Mesendoderm (in vitro differentiated cells): ENCODE measurements at regions not wholly inside any gene's neighbourhood (a gene's known extent, or its start where the extent isn't known, plus 50 kb on each side); places are given as distances from the start of the nearest gene placed in this dataset.

Experiments used
- DNase-seq: peaks from one replicate; pipeline ENCODE4 v3.0.0; 2013
- H2AK5ac ChIP-seq: 2 replicates; pipeline ENCODE4 v1.6.1; 2013; ENCODE audit warnings: low read length, inconsistent platforms
- H2BK120ac ChIP-seq: 2 replicates; pipeline ENCODE4 v1.6.1; 2013; ENCODE audit warnings: low read depth, mild to moderate bottlenecking, low read length, moderate library complexity, mixed read lengths
- H2BK15ac ChIP-seq: replicated peaks from 2 replicates; pipeline ENCODE4 v1.6.1; 2013; ENCODE audit warnings: low read depth, mild to moderate bottlenecking, moderate library complexity
- H2BK5ac ChIP-seq: 2 replicates; pipeline ENCODE4 v1.6.1; 2013; ENCODE audit warnings: low read length, inconsistent platforms
- H3K18ac ChIP-seq: 2 replicates; pipeline ENCODE4 v1.6.1; 2013; ENCODE audit warnings: mild to moderate bottlenecking, low read length, mixed read lengths
- H3K23ac ChIP-seq: one replicate; pipeline ENCODE4 v1.6.1; 2013; ENCODE audit warnings: low read length
- H3K27ac ChIP-seq: 2 replicates; pipeline ENCODE4 v1.5.1; 2013; ENCODE audit warnings: low read depth, mild to moderate bottlenecking, inconsistent platforms, low read length, moderate library complexity
- H3K27me3 ChIP-seq: 2 replicates; pipeline ENCODE4 v1.6.1; 2013; ENCODE audit warnings: low read length, control low read depth, mild to moderate bottlenecking, inconsistent platforms; ENCODE audit not compliant: insufficient read depth, poor library complexity
- H3K36me3 ChIP-seq: 2 replicates; pipeline ENCODE4 v1.6.1; 2013; ENCODE audit warnings: low read length, inconsistent platforms; ENCODE audit not compliant: control insufficient read depth, insufficient read depth
- H3K4ac ChIP-seq: one replicate; pipeline ENCODE4 v1.6.1; 2013; ENCODE audit warnings: low read depth, mild to moderate bottlenecking, low read length, moderate library complexity
- H3K4me1 ChIP-seq: 2 replicates; pipeline ENCODE4 v1.6.1; 2013; ENCODE audit warnings: low read depth, low read length, inconsistent platforms; ENCODE audit not compliant: control insufficient read depth
- H3K4me2 ChIP-seq: 2 replicates; pipeline ENCODE4 v1.6.1; 2013; ENCODE audit warnings: low read length
- H3K4me3 ChIP-seq: 2 replicates; pipeline ENCODE4 v1.5.1; 2013; ENCODE audit warnings: mild to moderate bottlenecking, low read length
- H3K56ac ChIP-seq: one replicate; pipeline ENCODE4 v1.6.1; 2013; ENCODE audit warnings: low read length
- H3K79me1 ChIP-seq: 2 replicates; pipeline ENCODE4 v1.6.1; 2013; ENCODE audit warnings: low read length, inconsistent platforms
- H3K79me2 ChIP-seq: 2 replicates; pipeline ENCODE4 v1.6.1; 2013; ENCODE audit warnings: mild to moderate bottlenecking, low read length; ENCODE audit not compliant: control insufficient read depth, insufficient read depth
- H3K9ac ChIP-seq: 2 replicates; pipeline ENCODE4 v1.6.1; 2013; ENCODE audit warnings: low read length, inconsistent platforms
- H4K5ac ChIP-seq: one replicate; pipeline ENCODE4 v1.6.1; 2013; ENCODE audit warnings: low read length
- H4K8ac ChIP-seq: one replicate; pipeline ENCODE4 v1.6.1; 2013; ENCODE audit warnings: low read depth, mild to moderate bottlenecking, control low read depth, low read length, moderate library complexity
- WGBS: extraction: QIAGEN DNeasy Blood & Tissue Kit; methylation state at CpG from one replicate; pipeline ENCODE4 v1.1.7; 2013; ENCODE audit warnings: low lambda C conversion rate, missing lambda C conversion rate; ENCODE audit not compliant: insufficient coverage; ENCODE audit errors: extremely low coverage; 5-methylcytosine and 5-hydroxymethylcytosine counted together

DNA sequence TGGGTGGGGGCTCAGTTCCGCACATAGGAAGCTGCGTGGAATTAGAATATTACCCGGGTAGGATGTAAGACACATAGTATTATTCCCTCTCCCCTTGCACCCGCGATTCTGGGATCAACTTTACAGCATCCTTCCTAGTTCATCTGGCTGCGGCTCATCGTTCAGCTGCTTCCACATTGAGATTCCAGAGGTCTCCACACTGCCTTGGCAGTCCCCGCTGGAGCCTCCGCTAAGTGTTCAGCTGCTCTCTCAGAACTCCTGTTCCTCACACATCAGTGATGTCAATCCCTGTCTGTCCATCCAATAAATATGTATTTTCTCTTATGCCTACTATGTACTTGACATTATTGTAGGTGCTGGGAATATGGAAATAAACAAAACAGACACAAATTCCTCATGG is 135.6 kb upstream of the SYT6 start:
- H3K27me3 ChIP-seq, result no peaks in the 10 kb centered on the region
- H2BK5ac ChIP-seq, result no peak overlapping the region
- no peak overlapping the region for H3K9ac ChIP-seq
- H3K4ac ChIP-seq, result no peak overlapping the region
- H3K4me1 ChIP-seq, result peaks cover 3% of the 10 kb centered on the region
- H2BK15ac ChIP-seq, result no peak overlapping the region
- no peak overlapping the region for H4K5ac ChIP-seq
- H3K18ac ChIP-seq, result no peak overlapping the region
- no peak overlapping the region for H2AK5ac ChIP-seq
- H3K36me3 ChIP-seq, result no peaks in the 10 kb centered on the region
- no peaks in the 10 kb centered on the region for H3K79me1 ChIP-seq
- no peak overlapping the region for H3K56ac ChIP-seq
- no peak overlapping the region for H2BK120ac ChIP-seq
- no peaks in the 10 kb centered on the region for H3K79me2 ChIP-seq
- no peak overlapping the region for H3K4me3 ChIP-seq
- H3K27ac ChIP-seq, result no peak overlapping the region
- no peak overlapping the region for H3K23ac ChIP-seq
- DNase-seq, result no peak
- no peak overlapping the region for H3K4me2 ChIP-seq
- no CpG with 5 or more reads among the region's 9 CpGs for WGBS
- H4K8ac ChIP-seq, result no peak overlapping the region

DNA sequence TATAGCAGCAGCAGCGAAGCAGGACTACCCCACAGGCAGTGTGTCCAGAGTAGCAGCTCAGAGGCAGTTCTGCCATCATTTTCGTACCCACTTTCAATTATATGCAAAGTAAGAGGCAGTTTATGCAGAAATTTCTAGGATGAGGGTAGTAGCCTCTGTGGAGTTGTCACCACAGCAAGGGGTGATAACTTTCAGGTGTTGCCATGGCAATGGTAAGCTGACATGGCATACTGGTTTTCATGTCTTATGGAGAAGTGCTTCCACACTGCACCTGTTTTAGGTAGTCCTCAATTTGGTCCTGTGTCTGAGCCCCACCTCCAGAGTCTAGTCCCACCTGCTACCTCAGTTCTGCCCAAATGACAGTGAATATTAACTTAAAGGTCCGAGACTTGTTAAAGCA is 133.3 kb upstream of the SYT6 start:
- no peak overlapping the region for H3K18ac ChIP-seq
- H2BK120ac ChIP-seq, result no peak overlapping the region
- peak; percentile 69 for DNase-seq
- peaks cover 3% of the 10 kb centered on the region for H3K4me1 ChIP-seq
- H2BK5ac ChIP-seq, result no peak overlapping the region
- no peak overlapping the region for H3K4me2 ChIP-seq
- no peak overlapping the region for H3K9ac ChIP-seq
- no peak overlapping the region for H3K27ac ChIP-seq
- H4K5ac ChIP-seq, result no peak overlapping the region
- H3K79me2 ChIP-seq, result no peaks in the 10 kb centered on the region
- H3K79me1 ChIP-seq, result no peaks in the 10 kb centered on the region
- no peak overlapping the region for H3K56ac ChIP-seq
- no peak overlapping the region for H3K4me3 ChIP-seq
- no peak overlapping the region for H3K23ac ChIP-seq
- H3K4ac ChIP-seq, result no peak overlapping the region
- WGBS, result no CpG with 5 or more reads among the region's 3 CpGs
- no peak overlapping the region for H2AK5ac ChIP-seq
- H3K36me3 ChIP-seq, result no peaks in the 10 kb centered on the region
- no peak overlapping the region for H4K8ac ChIP-seq
- H3K27me3 ChIP-seq, result no peaks in the 10 kb centered on the region
- no peak overlapping the region for H2BK15ac ChIP-seq

DNA sequence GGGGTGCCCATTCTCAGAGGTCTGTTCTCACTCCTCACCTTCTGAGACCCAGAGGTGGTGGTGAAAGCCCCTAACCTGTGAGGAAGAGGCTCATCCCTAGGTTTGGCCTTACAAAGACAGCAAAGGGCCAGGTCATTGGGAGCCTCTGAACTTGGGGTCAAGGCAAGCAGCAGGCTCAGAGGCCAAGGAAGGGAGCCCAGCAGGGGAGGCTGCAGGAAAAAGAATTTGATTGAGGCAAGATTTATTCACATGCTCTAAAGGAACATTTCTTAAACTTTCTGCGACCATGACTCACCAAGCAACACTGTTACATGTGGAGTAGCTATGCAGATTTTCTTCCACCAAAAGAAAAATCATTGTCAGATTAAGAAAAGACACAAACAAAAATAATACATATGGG is 132.5 kb upstream of the SYT6 start:
- no peak overlapping the region for H3K9ac ChIP-seq
- no peaks in the 10 kb centered on the region for H3K27me3 ChIP-seq
- H3K4me1 ChIP-seq, result peaks cover 3% of the 10 kb centered on the region
- H3K56ac ChIP-seq, result no peak overlapping the region
- no peak overlapping the region for H3K4me2 ChIP-seq
- no peak overlapping the region for H2BK120ac ChIP-seq
- H3K23ac ChIP-seq, result no peak overlapping the region
- no peak overlapping the region for H2BK5ac ChIP-seq
- H3K27ac ChIP-seq, result no peak overlapping the region
- no peak overlapping the region for H2AK5ac ChIP-seq
- no peak overlapping the region for H4K5ac ChIP-seq
- no peak overlapping the region for H3K18ac ChIP-seq
- H3K79me2 ChIP-seq, result no peaks in the 10 kb centered on the region
- DNase-seq, result no peak
- H3K79me1 ChIP-seq, result no peaks in the 10 kb centered on the region
- no peak overlapping the region for H3K4ac ChIP-seq
- no peak overlapping the region for H2BK15ac ChIP-seq
- H3K4me3 ChIP-seq, result no peak overlapping the region
- no peaks in the 10 kb centered on the region for H3K36me3 ChIP-seq
- no peak overlapping the region for H4K8ac ChIP-seq
- no CpG with 5 or more reads among the region's 1 CpG for WGBS

DNA sequence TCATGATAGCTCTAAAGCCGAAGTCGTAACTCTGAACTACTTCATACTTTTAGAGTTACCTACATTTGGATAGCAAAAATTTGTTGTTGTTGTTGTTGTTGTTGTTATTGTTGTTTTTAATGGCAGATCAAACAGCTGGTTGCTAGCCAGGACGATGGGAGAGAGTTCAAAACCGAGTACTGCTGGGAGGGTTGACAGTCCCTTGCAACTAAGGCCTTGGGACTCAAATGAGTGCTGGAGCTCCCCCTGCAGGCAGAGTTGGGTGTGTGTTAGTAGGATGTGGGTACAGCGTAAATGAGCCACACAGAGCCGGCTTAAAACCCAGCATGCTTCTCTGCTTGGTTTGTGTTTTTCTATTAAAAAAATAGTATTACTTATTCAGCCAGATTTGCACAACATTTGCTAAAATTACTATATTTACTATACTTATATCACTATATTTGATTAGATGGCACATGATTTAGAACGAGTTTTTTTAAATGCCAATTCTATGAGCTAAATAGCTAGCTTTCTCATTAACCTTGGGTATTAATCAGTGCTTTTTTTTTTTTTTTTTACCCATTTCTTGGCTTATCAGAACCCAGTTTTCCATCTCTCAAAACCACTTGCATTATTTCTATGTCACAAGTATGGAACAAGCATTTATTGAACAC is 129.2 kb upstream of the SYT6 start:
- no peak overlapping the region for H2BK120ac ChIP-seq
- no peak overlapping the region for H2AK5ac ChIP-seq
- H3K27ac ChIP-seq, result no peak overlapping the region
- no peak overlapping the region for H3K9ac ChIP-seq
- H2BK15ac ChIP-seq, result no peak overlapping the region
- no peak overlapping the region for H3K4ac ChIP-seq
- H3K79me2 ChIP-seq, result no peaks in the 10 kb centered on the region
- H3K4me2 ChIP-seq, result no peak overlapping the region
- H4K8ac ChIP-seq, result no peak overlapping the region
- H3K4me3 ChIP-seq, result no peak overlapping the region
- WGBS, result no CpG with 5 or more reads among the region's 7 CpGs
- H3K23ac ChIP-seq, result no peak overlapping the region
- peak; percentile 94 for DNase-seq
- no peaks in the 10 kb centered on the region for H3K27me3 ChIP-seq
- H4K5ac ChIP-seq, result no peak overlapping the region
- H3K4me1 ChIP-seq, result peaks cover under 1% of the 10 kb centered on the region
- no peak overlapping the region for H3K56ac ChIP-seq
- H3K79me1 ChIP-seq, result no peaks in the 10 kb centered on the region
- no peak overlapping the region for H2BK5ac ChIP-seq
- H3K36me3 ChIP-seq, result no peaks in the 10 kb centered on the region
- H3K18ac ChIP-seq, result no peak overlapping the region

DNA sequence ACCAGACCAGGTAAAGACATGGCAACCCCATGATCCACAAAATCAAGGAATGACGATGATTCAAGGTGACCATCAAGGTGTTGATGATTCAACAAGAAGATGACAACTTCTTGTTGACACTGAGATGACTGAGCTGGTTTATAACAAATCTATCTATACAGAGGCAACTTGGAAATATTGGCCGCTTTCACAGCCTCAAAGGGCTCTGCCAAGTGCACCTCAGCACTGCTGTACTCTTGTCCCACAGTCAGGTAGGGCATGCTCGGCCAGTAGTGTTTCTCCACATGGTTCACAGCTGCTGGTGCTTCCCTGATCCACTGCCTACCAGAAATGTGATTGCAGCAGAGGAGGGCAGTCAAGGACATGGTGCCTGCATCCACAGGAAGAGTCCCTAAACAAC is 125.2 kb upstream of the SYT6 start:
- no peak overlapping the region for H3K56ac ChIP-seq

DNA sequence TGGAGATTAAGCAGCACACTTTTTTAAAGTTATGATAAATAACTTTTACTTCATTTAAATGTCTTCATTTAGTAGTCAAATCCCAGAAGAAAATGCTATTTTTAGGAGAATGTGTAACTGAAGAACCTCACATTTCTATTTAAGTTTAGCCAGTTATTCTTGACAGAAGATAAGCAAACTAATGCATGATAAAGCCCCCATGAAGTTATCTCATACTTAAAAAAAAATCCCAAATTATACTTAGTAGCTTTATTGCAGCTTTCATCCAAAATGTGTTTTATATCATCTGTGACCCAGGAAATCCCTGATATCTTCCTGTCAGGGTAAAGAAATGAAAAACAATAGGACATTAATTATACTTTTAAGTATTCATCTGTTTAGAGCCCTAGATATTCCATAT is 124.8 kb upstream of the SYT6 start:
- Histone ChIP-seq H3K9ac (no peak overlapping the region), H3K4me3 (no peak overlapping the region), H4K8ac (no peak overlapping the region), H3K56ac (no peak overlapping the region), H3K23ac (no peak overlapping the region), H2BK5ac (no peak overlapping the region), H3K79me1 (no peaks in the 10 kb centered on the region), H3K18ac (no peak overlapping the region), H3K4me1 (no peaks in the 10 kb centered on the region), H3K4ac (no peak overlapping the region), H3K36me3 (no peaks in the 10 kb centered on the region), H3K27ac (no peak overlapping the region), H3K27me3 (no peaks in the 10 kb centered on the region), H2BK120ac (no peak overlapping the region), H4K5ac (no peak overlapping the region), H3K79me2 (no peaks in the 10 kb centered on the region), H2BK15ac (no peak overlapping the region), H2AK5ac (no peak overlapping the region), H3K4me2 (no peak overlapping the region)
- no peak for DNase-seq

More for the DNA sequence above, 125.2 kb upstream of the SYT6 start:
- Histone ChIP-seq H2BK120ac (no peak overlapping the region), H2AK5ac (no peak overlapping the region), H3K27ac (no peak overlapping the region), H4K5ac (no peak overlapping the region), H3K9ac (no peak overlapping the region), H2BK15ac (no peak overlapping the region), H3K79me2 (no peaks in the 10 kb centered on the region), H2BK5ac (no peak overlapping the region), H4K8ac (no peak overlapping the region), H3K4me2 (no peak overlapping the region), H3K23ac (no peak overlapping the region), H3K4me1 (no peaks in the 10 kb centered on the region), H3K4me3 (no peak overlapping the region), H3K18ac (no peak overlapping the region), H3K79me1 (no peaks in the 10 kb centered on the region), H3K27me3 (no peaks in the 10 kb centered on the region), H3K4ac (no peak overlapping the region), H3K36me3 (no peaks in the 10 kb centered on the region)
- WGBS, result no CpG with 5 or more reads among the region's 3 CpGs
- no peak for DNase-seq
